ENCODE measurements at regions not wholly inside any gene's neighbourhood (a gene's known extent, or its start where the extent isn't known, plus 50 kb on each side); places are given as distances from the start of the nearest gene placed in this dataset.

DNA sequence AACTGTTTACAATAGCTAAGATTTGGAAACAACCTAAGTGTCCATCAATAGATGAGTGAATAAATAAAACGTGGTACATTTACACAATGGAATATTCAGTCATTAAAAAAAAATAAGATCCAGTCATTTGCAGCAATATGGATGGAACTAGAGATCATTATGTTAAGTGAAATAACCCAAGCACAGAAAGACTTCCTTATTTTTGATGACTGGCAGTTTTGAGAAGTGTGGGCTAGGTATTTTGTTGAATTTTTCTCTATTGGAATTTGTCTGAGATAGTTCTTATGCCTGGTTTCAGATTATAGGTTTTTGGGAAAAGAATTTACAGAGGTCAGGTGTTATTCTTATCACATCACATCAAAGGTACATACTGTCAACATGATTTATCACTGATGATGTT is 293.8 kb upstream of the ARSJ start:
- TF ChIP-seq, protein P1, sequence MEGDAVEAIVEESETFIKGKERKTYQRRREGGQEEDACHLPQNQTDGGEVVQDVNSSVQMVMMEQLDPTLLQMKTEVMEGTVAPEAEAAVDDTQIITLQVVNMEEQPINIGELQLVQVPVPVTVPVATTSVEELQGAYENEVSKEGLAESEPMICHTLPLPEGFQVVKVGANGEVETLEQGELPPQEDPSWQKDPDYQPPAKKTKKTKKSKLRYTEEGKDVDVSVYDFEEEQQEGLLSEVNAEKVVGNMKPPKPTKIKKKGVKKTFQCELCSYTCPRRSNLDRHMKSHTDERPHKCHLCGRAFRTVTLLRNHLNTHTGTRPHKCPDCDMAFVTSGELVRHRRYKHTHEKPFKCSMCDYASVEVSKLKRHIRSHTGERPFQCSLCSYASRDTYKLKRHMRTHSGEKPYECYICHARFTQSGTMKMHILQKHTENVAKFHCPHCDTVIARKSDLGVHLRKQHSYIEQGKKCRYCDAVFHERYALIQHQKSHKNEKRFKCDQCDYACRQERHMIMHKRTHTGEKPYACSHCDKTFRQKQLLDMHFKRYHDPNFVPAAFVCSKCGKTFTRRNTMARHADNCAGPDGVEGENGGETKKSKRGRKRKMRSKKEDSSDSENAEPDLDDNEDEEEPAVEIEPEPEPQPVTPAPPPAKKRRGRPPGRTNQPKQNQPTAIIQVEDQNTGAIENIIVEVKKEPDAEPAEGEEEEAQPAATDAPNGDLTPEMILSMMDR (IDR thresholded peaks at IDR 0.05; ENCODE audit: control extremely low read depth in 1 of 3, insufficient read depth in 1 of 3, low read depth in 1 of 3, low read length in 3 of 3), result no peak
- TF ChIP-seq POLR2A (IDR thresholded peaks at IDR 0.05; ENCODE audit: control extremely low read depth in 1 of 2, low read depth in 2 of 2, low read length in 2 of 2) (no peak), CREB1 (IDR thresholded peaks at IDR 0.05) (no peak), EGR1 (IDR thresholded peaks at IDR 0.05; ENCODE audit: borderline replicate concordance, low read depth, low read length) (no peak), RNF2 (IDR thresholded peaks at IDR 0.05; ENCODE audit: borderline replicate concordance, low read depth, low read length, missing control alignments, poor library complexity, severe bottlenecking) (no peak), TBP (IDR thresholded peaks at IDR 0.05; ENCODE audit: low read depth, low read length) (no peak), RAD21 (IDR thresholded peaks at IDR 0.05 in 1 of 2, conservative IDR thresholded peaks at IDR 0.05 in 1 of 2; ENCODE audit: low read depth in 2 of 2, low read length in 2 of 2) (no peak), JUND (IDR thresholded peaks at IDR 0.05; ENCODE audit: low read length) (no peak), RFX5 (IDR thresholded peaks at IDR 0.05; ENCODE audit: borderline replicate concordance, low read depth, low read length) (no peak), TAF1 (IDR thresholded peaks at IDR 0.05; ENCODE audit: low read depth, low read length) (no peak), GABPA (IDR thresholded peaks at IDR 0.05; ENCODE audit: borderline replicate concordance, insufficient read depth, low read length) (no peak), EP300 (IDR thresholded peaks at IDR 0.05; ENCODE audit: borderline replicate concordance in 1 of 2, low read depth in 2 of 2, low read length in 2 of 2) (no peak), KDM5A (IDR thresholded peaks at IDR 0.05; ENCODE audit: low read length) (no peak)

All from H1 (cell line).